HG02571 (cell line): ENCODE measurements at regions not wholly inside any gene's neighbourhood (a gene's known extent, or its start where the extent isn't known, plus 50 kb on each side); places are given as distances from the start of the nearest gene placed in this dataset.
"Not testable (repeated sequence)": the region's sequence is repeated elsewhere in the genome, so short reads cannot be mapped to it uniquely, and the experiment has no call there.

Experiments used
- ATAC-seq: cut with Tn5 transposase; IDR thresholded peaks from one replicate; pipeline ENCODE4 v1.9.1; 2021; ENCODE audit warnings: mild to moderate bottlenecking, moderate library complexity; ENCODE audit not compliant: unreplicated experiment

- ATAC-seq = not testable (repeated sequence)
Observed at GRCh38 chr4:26017961-26018700, 104.1 kb downstream of the SMIM20 start.

GRCh38 chr4:26020083-26020668 is 106.2 kb downstream of the SMIM20 start:
- no peak for ATAC-seq

- ATAC-seq = no peak
Observed at GRCh38 chr4:26020881-26021280, 106.9 kb downstream of the SMIM20 start.

GRCh38 chr4:26021417-26022345 is 107.7 kb downstream of the SMIM20 start:
- ATAC-seq = no peak

- ATAC-seq = no peak
Observed at GRCh38 chr4:26022346-26023202, 108.6 kb downstream of the SMIM20 start.

- ATAC-seq = no peak
Observed at GRCh38 chr4:26023203-26023972, 109.4 kb downstream of the SMIM20 start.

- ATAC-seq = no peak
Observed at GRCh38 chr4:26024079-26024478, 110.1 kb downstream of the SMIM20 start.

- ATAC-seq = no peak
Observed at GRCh38 chr4:26028133-26028792, 114.2 kb downstream of the SMIM20 start.

GRCh38 chr4:26028793-26029567 is 115.0 kb downstream of the SMIM20 start:
- peak; percentile 82 for ATAC-seq

GRCh38 chr4:26029568-26030131 is 115.6 kb downstream of the SMIM20 start:
- ATAC-seq = no peak

- ATAC-seq = no peak
Observed at GRCh38 chr4:26030260-26030667, 116.2 kb downstream of the SMIM20 start.

GRCh38 chr4:26030780-26031179 is 116.8 kb downstream of the SMIM20 start:
- ATAC-seq = no peak

- no peak for ATAC-seq
Observed at GRCh38 chr4:26031704-26032103, 117.7 kb downstream of the SMIM20 start.

GRCh38 chr4:26032142-26032541 is 118.1 kb downstream of the SMIM20 start:
- ATAC-seq = no peak

- ATAC-seq = no peak
Observed at GRCh38 chr4:26032630-26033317, 118.8 kb downstream of the SMIM20 start.

- no peak for ATAC-seq
Observed at GRCh38 chr4:26033389-26033788, 119.4 kb downstream of the SMIM20 start.

- no peak for ATAC-seq
Observed at GRCh38 chr4:26034849-26035248, 120.8 kb downstream of the SMIM20 start.

GRCh38 chr4:26035921-26036320 is 121.9 kb downstream of the SMIM20 start:
- no peak for ATAC-seq
